ENCODE measurements at regions not wholly inside any gene's neighbourhood (a gene's known extent, or its start where the extent isn't known, plus 50 kb on each side); places are given as distances from the start of the nearest gene placed in this dataset.

GRCh38 chr1:116252271-116252670, 120.8 kb upstream of the ATP1A1 start:
- peaks cover 11% of the 10 kb centered on the region for H3K4me1 ChIP-seq (ENCODE audit: control insufficient read depth, insufficient read depth, low read depth, low read length)
- no peak overlapping the region for H3K9ac ChIP-seq (ENCODE audit: low read length)
- H3K23ac ChIP-seq (ENCODE audit: low read length in 2 of 2), result no peak overlapping the region
- no peak overlapping the region for H2AFZ ChIP-seq (ENCODE audit: low read depth, low read length)
- no peaks in the 10 kb centered on the region for H3K36me3 ChIP-seq (ENCODE audit: control insufficient read depth in 1 of 2, insufficient read depth in 2 of 2, low read depth in 1 of 2, low read length in 2 of 2)
- H3K4me3 ChIP-seq (ENCODE audit: insufficient read depth in 1 of 2, low read depth in 1 of 2, low read length in 2 of 2), result no peak overlapping the region
- 27% methylated on average over 1 of the region's 1 CpG for WGBS
- H3K18ac ChIP-seq (ENCODE audit: low read depth in 1 of 2, low read length in 2 of 2), result no peak overlapping the region
- no peak for DNase-seq
- H3K4ac ChIP-seq (ENCODE audit: low read depth in 1 of 2, low read length in 2 of 2), result no peak overlapping the region
- no peak overlapping the region for H3K4me2 ChIP-seq (ENCODE audit: low read length, poor library complexity, severe bottlenecking)
- no peaks in the 10 kb centered on the region for H3K9me3 ChIP-seq (ENCODE audit: control insufficient read depth, low read length)
- H2BK15ac ChIP-seq (ENCODE audit: low read depth, poor library complexity, severe bottlenecking), result no peak overlapping the region
- H3K79me1 ChIP-seq (replicated peaks; ENCODE audit: low read length, poor library complexity, severe bottlenecking), result no peaks in the 10 kb centered on the region
- H4K91ac ChIP-seq (ENCODE audit: low read length), result no peak overlapping the region
- H2BK120ac ChIP-seq (ENCODE audit: low read depth, low read length), result no peak overlapping the region
- no peak overlapping the region for H2AK5ac ChIP-seq (ENCODE audit: low read length, severe bottlenecking)
- H3K27ac ChIP-seq (ENCODE audit: low read length, poor library complexity, severe bottlenecking), result no peak overlapping the region
- H4K8ac ChIP-seq (ENCODE audit: low read length), result no peak overlapping the region
- no peak overlapping the region for H2BK5ac ChIP-seq (ENCODE audit: low read depth, low read length, poor library complexity, severe bottlenecking)
- H3K27me3 ChIP-seq (ENCODE audit: control insufficient read depth in 1 of 2, insufficient read depth in 1 of 2, low read length in 2 of 2), result no peaks in the 10 kb centered on the region
- no peak overlapping the region for H2BK12ac ChIP-seq (ENCODE audit: low read length in 2 of 2)
- H3K14ac ChIP-seq (ENCODE audit: low read length in 2 of 2), result no peak overlapping the region

- Histone ChIP-seq H3K9me3 (ENCODE audit: control insufficient read depth, low read length) (no peaks in the 10 kb centered on the region), H3K79me1 (replicated peaks; ENCODE audit: low read length, poor library complexity, severe bottlenecking) (no peaks in the 10 kb centered on the region), H3K4me2 (ENCODE audit: low read length, poor library complexity, severe bottlenecking) (no peak overlapping the region), H3K23ac (ENCODE audit: low read length in 2 of 2) (no peak overlapping the region), H2AK5ac (ENCODE audit: low read length, severe bottlenecking) (no peak overlapping the region), H3K14ac (ENCODE audit: low read length in 2 of 2) (no peak overlapping the region), H3K9ac (ENCODE audit: low read length) (no peak overlapping the region), H3K4me3 (ENCODE audit: insufficient read depth in 1 of 2, low read depth in 1 of 2, low read length in 2 of 2) (no peak overlapping the region), H3K4me1 (ENCODE audit: control insufficient read depth, insufficient read depth, low read depth, low read length) (peaks cover 11% of the 10 kb centered on the region), H3K27me3 (ENCODE audit: control insufficient read depth in 1 of 2, insufficient read depth in 1 of 2, low read length in 2 of 2) (no peaks in the 10 kb centered on the region), H2BK5ac (ENCODE audit: low read depth, low read length, poor library complexity, severe bottlenecking) (no peak overlapping the region), H2BK120ac (ENCODE audit: low read depth, low read length) (no peak overlapping the region), H3K4ac (ENCODE audit: low read depth in 1 of 2, low read length in 2 of 2) (no peak overlapping the region), H3K27ac (ENCODE audit: low read length, poor library complexity, severe bottlenecking) (no peak overlapping the region), H4K91ac (ENCODE audit: low read length) (no peak overlapping the region), H3K18ac (ENCODE audit: low read depth in 1 of 2, low read length in 2 of 2) (no peak overlapping the region), H2BK15ac (ENCODE audit: low read depth, poor library complexity, severe bottlenecking) (no peak overlapping the region), H2BK12ac (ENCODE audit: low read length in 2 of 2) (no peak overlapping the region), H2AFZ (ENCODE audit: low read depth, low read length) (no peak overlapping the region), H3K36me3 (ENCODE audit: control insufficient read depth in 1 of 2, insufficient read depth in 2 of 2, low read depth in 1 of 2, low read length in 2 of 2) (no peaks in the 10 kb centered on the region), H4K8ac (ENCODE audit: low read length) (no peak overlapping the region)
- DNase-seq, result no peak
Observed at GRCh38 chr1:116252785-116253184, 120.3 kb upstream of the ATP1A1 start.

GRCh38 chr1:116253566-116254382, 119.3 kb upstream of the ATP1A1 start:
- H2BK120ac ChIP-seq (ENCODE audit: low read depth, low read length), result no peak overlapping the region
- no peak overlapping the region for H4K91ac ChIP-seq (ENCODE audit: low read length)
- H3K4me3 ChIP-seq (ENCODE audit: insufficient read depth in 1 of 2, low read depth in 1 of 2, low read length in 2 of 2), result no peak overlapping the region
- no peaks in the 10 kb centered on the region for H3K79me1 ChIP-seq (replicated peaks; ENCODE audit: low read length, poor library complexity, severe bottlenecking)
- H3K27ac ChIP-seq (ENCODE audit: low read length, poor library complexity, severe bottlenecking), result no peak overlapping the region
- H3K9me3 ChIP-seq (ENCODE audit: control insufficient read depth, low read length), result no peaks in the 10 kb centered on the region
- no peak overlapping the region for H3K23ac ChIP-seq (ENCODE audit: low read length in 2 of 2)
- DNase-seq, result no peak
- no peak overlapping the region for H2BK12ac ChIP-seq (ENCODE audit: low read length in 2 of 2)
- no peak overlapping the region for H3K4me2 ChIP-seq (ENCODE audit: low read length, poor library complexity, severe bottlenecking)
- H2AK5ac ChIP-seq (ENCODE audit: low read length, severe bottlenecking), result no peak overlapping the region
- no peak overlapping the region for H3K14ac ChIP-seq (ENCODE audit: low read length in 2 of 2)
- no peak overlapping the region for H2BK5ac ChIP-seq (ENCODE audit: low read depth, low read length, poor library complexity, severe bottlenecking)
- H3K36me3 ChIP-seq (ENCODE audit: control insufficient read depth in 1 of 2, insufficient read depth in 2 of 2, low read depth in 1 of 2, low read length in 2 of 2), result no peaks in the 10 kb centered on the region
- 76% methylated on average over 3 of the region's 5 CpGs for WGBS
- H3K27me3 ChIP-seq (ENCODE audit: control insufficient read depth in 1 of 2, insufficient read depth in 1 of 2, low read length in 2 of 2), result peaks cover 0 to 5% of the 10 kb centered on the region in 2 experiments
- H3K4ac ChIP-seq (ENCODE audit: low read depth in 1 of 2, low read length in 2 of 2), result no peak overlapping the region
- no peak overlapping the region for H4K8ac ChIP-seq (ENCODE audit: low read length)
- H2AFZ ChIP-seq (ENCODE audit: low read depth, low read length), result no peak overlapping the region
- no peak overlapping the region for H3K18ac ChIP-seq (ENCODE audit: low read depth in 1 of 2, low read length in 2 of 2)
- no peak overlapping the region for H2BK15ac ChIP-seq (ENCODE audit: low read depth, poor library complexity, severe bottlenecking)
- peaks cover 11% of the 10 kb centered on the region for H3K4me1 ChIP-seq (ENCODE audit: control insufficient read depth, insufficient read depth, low read depth, low read length)
- no peak overlapping the region for H3K9ac ChIP-seq (ENCODE audit: low read length)

GRCh38 chr1:116254776-116255175, 118.3 kb upstream of the ATP1A1 start:
- no peak overlapping the region for H3K4me3 ChIP-seq (ENCODE audit: insufficient read depth in 1 of 2, low read depth in 1 of 2, low read length in 2 of 2)
- H3K14ac ChIP-seq (ENCODE audit: low read length in 2 of 2), result no peak overlapping the region
- H2BK120ac ChIP-seq (ENCODE audit: low read depth, low read length), result no peak overlapping the region
- WGBS, result 73% methylated on average over 1 of the region's 1 CpG
- H3K27me3 ChIP-seq (ENCODE audit: control insufficient read depth in 1 of 2, insufficient read depth in 1 of 2, low read length in 2 of 2), result peaks cover 0 to 5% of the 10 kb centered on the region in 2 experiments
- no peak overlapping the region for H4K8ac ChIP-seq (ENCODE audit: low read length)
- H4K91ac ChIP-seq (ENCODE audit: low read length), result no peak overlapping the region
- H3K4me1 ChIP-seq (ENCODE audit: control insufficient read depth, insufficient read depth, low read depth, low read length), result peaks cover 11% of the 10 kb centered on the region
- no peak overlapping the region for H2BK5ac ChIP-seq (ENCODE audit: low read depth, low read length, poor library complexity, severe bottlenecking)
- no peak overlapping the region for H3K23ac ChIP-seq (ENCODE audit: low read length in 2 of 2)
- H2AFZ ChIP-seq (ENCODE audit: low read depth, low read length), result no peak overlapping the region
- H3K9ac ChIP-seq (ENCODE audit: low read length), result no peak overlapping the region
- no peaks in the 10 kb centered on the region for H3K79me1 ChIP-seq (replicated peaks; ENCODE audit: low read length, poor library complexity, severe bottlenecking)
- no peak overlapping the region for H2BK12ac ChIP-seq (ENCODE audit: low read length in 2 of 2)
- no peaks in the 10 kb centered on the region for H3K36me3 ChIP-seq (ENCODE audit: control insufficient read depth in 1 of 2, insufficient read depth in 2 of 2, low read depth in 1 of 2, low read length in 2 of 2)
- H2AK5ac ChIP-seq (ENCODE audit: low read length, severe bottlenecking), result peak overlapping the region; percentile 9
- no peaks in the 10 kb centered on the region for H3K9me3 ChIP-seq (ENCODE audit: control insufficient read depth, low read length)
- DNase-seq, result no peak
- no peak overlapping the region for H3K4ac ChIP-seq (ENCODE audit: low read depth in 1 of 2, low read length in 2 of 2)
- H2BK15ac ChIP-seq (ENCODE audit: low read depth, poor library complexity, severe bottlenecking), result no peak overlapping the region
- H3K4me2 ChIP-seq (ENCODE audit: low read length, poor library complexity, severe bottlenecking), result no peak overlapping the region
- no peak overlapping the region for H3K27ac ChIP-seq (ENCODE audit: low read length, poor library complexity, severe bottlenecking)
- no peak overlapping the region for H3K18ac ChIP-seq (ENCODE audit: low read depth in 1 of 2, low read length in 2 of 2)

Data from mesenchymal stem cell (in vitro differentiated cells and primary cell).